CD14-positive monocyte (primary cell): ENCODE measurements at regions not wholly inside any gene's neighbourhood (a gene's known extent, or its start where the extent isn't known, plus 50 kb on each side); places are given as distances from the start of the nearest gene placed in this dataset.

Source experiments
- DNase-seq, 3 donors: peaks; one replicate each; pipeline ENCODE4 v3.0.0-alpha.2; 2011 to 2022
- H2AFZ ChIP-seq: 2 replicates; pipeline ENCODE4 v1.6.0; 2012; ENCODE audit warnings: mild to moderate bottlenecking, low read depth, low read length, inconsistent platforms; ENCODE audit not compliant: insufficient read depth, poor library complexity, severe bottlenecking
- H3K27ac ChIP-seq, 2 donors: 1 replicate in 1 of 2; 2 replicates in 1 of 2; pipeline ENCODE4 v1.5.1; 2012 to 2013; ENCODE audit warnings: low read length in 2 of 2, control low read depth in 1 of 2, inconsistent platforms in 1 of 2, low read depth in 1 of 2, mild to moderate bottlenecking in 1 of 2
- H3K27me3 ChIP-seq, 2 donors: one replicate each; pipeline versions ENCODE4 v1.6.0 to v1.6.1; 2011 to 2013; ENCODE audit warnings: low read length in 2 of 2; ENCODE audit not compliant: control insufficient read depth in 2 of 2, insufficient read depth in 2 of 2
- H3K36me3 ChIP-seq, 2 donors: replicated peaks in 1 of 2; 1 replicate in 1 of 2; 2 replicates in 1 of 2; pipeline versions ENCODE4 v1.5.1 to v1.6.1; 2012 to 2013; ENCODE audit warnings: low read length in 2 of 2, control low read depth in 1 of 2, inconsistent platforms in 1 of 2, mild to moderate bottlenecking in 1 of 2; ENCODE audit not compliant: insufficient read depth in 2 of 2, control insufficient read depth in 1 of 2
- H3K4me1 ChIP-seq, 2 donors: 1 replicate in 1 of 2; 2 replicates in 1 of 2; pipeline versions ENCODE4 v1.5.1 to v1.6.1; 2012 to 2013; ENCODE audit warnings: low read length in 2 of 2, control low read depth in 1 of 2, inconsistent platforms in 1 of 2, mild to moderate bottlenecking in 1 of 2, moderate library complexity in 1 of 2; ENCODE audit not compliant: insufficient read depth in 2 of 2, control insufficient read depth in 1 of 2
- H3K4me2 ChIP-seq: replicated peaks from 2 replicates; pipeline ENCODE3; 2012; ENCODE audit warnings: low read length, moderate library complexity, mild to moderate bottlenecking; ENCODE audit not compliant: poor library complexity, severe bottlenecking; ENCODE audit errors: extremely low read depth
- H3K4me3 ChIP-seq, 3 experiments: fragments of 200-600 bp in 1 of 3; sonication (generic) in 1 of 3; replicated peaks in 1 of 3; 1 replicate in 2 of 3; 2 replicates in 1 of 3; pipeline ENCODE4 v1.5.1; 2011 to 2013; ENCODE audit warnings: low read length in 3 of 3, mild to moderate bottlenecking in 3 of 3, control low read depth in 2 of 3, low read depth in 2 of 3, inconsistent platforms in 1 of 3, moderate library complexity in 1 of 3
- H3K79me2 ChIP-seq: 2 replicates; pipeline ENCODE4 v1.6.0; 2012; ENCODE audit warnings: mild to moderate bottlenecking, control low read depth, inconsistent platforms, low read length, moderate library complexity; ENCODE audit not compliant: insufficient read depth
- H3K9ac ChIP-seq: 2 replicates; pipeline ENCODE4 v1.6.0; 2017; ENCODE audit warnings: low read length, mild to moderate bottlenecking; ENCODE audit not compliant: insufficient read depth, poor library complexity, severe bottlenecking
- H3K9me3 ChIP-seq, 2 donors: replicated peaks in 1 of 2; 1 replicate in 1 of 2; 2 replicates in 1 of 2; pipeline versions ENCODE4 v1.5.1 to v1.6.1; 2012 to 2013; ENCODE audit warnings: low read length in 2 of 2, control low read depth in 1 of 2; ENCODE audit not compliant: control insufficient read depth in 1 of 2, insufficient read depth in 1 of 2
- H4K20me1 ChIP-seq: 2 replicates; pipeline ENCODE4 v1.6.0; 2012; ENCODE audit warnings: mild to moderate bottlenecking, low read length, control low read depth, moderate library complexity; ENCODE audit not compliant: insufficient read depth
- H3K27ac Mint-ChIP-seq, 7 donors: one replicate each; pipeline ENCODE4 v1.8.0; 2020; ENCODE audit warnings: mild to moderate bottlenecking in 7 of 7, mixed read lengths in 7 of 7, moderate library complexity in 6 of 7, inconsistent platforms in 2 of 7
- H3K27me3 Mint-ChIP-seq, 3 donors: one replicate each; pipeline ENCODE4 v1.8.0; 2021 to 2022; ENCODE audit warnings: low read depth in 3 of 3, mild to moderate bottlenecking in 3 of 3, mixed read lengths in 3 of 3, moderate library complexity in 3 of 3, inconsistent platforms in 1 of 3
- H3K36me3 Mint-ChIP-seq, 2 donors: one replicate each; pipeline ENCODE4 v1.8.0; 2020; ENCODE audit warnings: mixed read lengths in 2 of 2, inconsistent platforms in 1 of 2, mild to moderate bottlenecking in 1 of 2
- H3K4me1 Mint-ChIP-seq: one replicate; pipeline ENCODE4 v1.8.0; 2020; ENCODE audit warnings: mild to moderate bottlenecking, mixed read lengths
- H3K4me3 Mint-ChIP-seq, 2 donors: one replicate each; pipeline ENCODE4 v1.8.0; 2020; ENCODE audit warnings: mild to moderate bottlenecking in 2 of 2, mixed read lengths in 2 of 2, moderate library complexity in 1 of 2
- H3K9me3 Mint-ChIP-seq, 7 donors: one replicate each; pipeline ENCODE4 v1.8.0; 2020 to 2022; ENCODE audit warnings: mixed read lengths in 7 of 7, mild to moderate bottlenecking in 6 of 7, moderate library complexity in 6 of 7, inconsistent platforms in 2 of 7
- WGBS: methylation state at CpG from one replicate; pipeline ENCODE4 v1.1.5; 2013; ENCODE audit warnings: missing lambda C conversion rate; ENCODE audit not compliant: insufficient coverage; 5-methylcytosine and 5-hydroxymethylcytosine counted together
- intact Hi-C, 2 donors: fragments of 100-400 bp; cut with micrococcal nuclease; formaldehyde crosslinking; loops; one replicate each; pipeline versions ENCODE4 v1.15.0 to v1.15.1; 2023
- TF ChIP-seq, protein P1 (sequence below): fragments of 200-600 bp; IDR thresholded peaks from one replicate; pipeline ENCODE4 v1.8.0; 2022; ENCODE audit warnings: antibody characterized with exemption, mild to moderate bottlenecking

- Mint-ChIP-seq H3K27ac (peak overlapping the region in 1 of 7 donors; percentile 77), H3K4me1 (peaks cover 12% of the 10 kb centered on the region), H3K9me3 (peaks cover 0 to 2% (median 0%) of the 10 kb centered on the region in 7 donors), H3K36me3 (no peaks in the 10 kb centered on the region), H3K4me3 (no peak overlapping the region), H3K27me3 (peaks cover 13 to 24% (median 15%) of the 10 kb centered on the region in 3 donors)
- Histone ChIP-seq H4K20me1 (no peaks in the 10 kb centered on the region), H3K79me2 (no peaks in the 10 kb centered on the region), H3K27ac (no peak overlapping the region), H3K9me3 (no peaks in the 10 kb centered on the region), H3K4me3 (no peak overlapping the region), H3K4me1 (peaks cover 4 to 6% of the 10 kb centered on the region in 2 donors), H2AFZ (no peak overlapping the region), H3K36me3 (no peaks in the 10 kb centered on the region), H3K27me3 (peaks cover 0 to 3% of the 10 kb centered on the region in 2 donors), H3K4me2 (no peak overlapping the region), H3K9ac (no peak overlapping the region)
- 82% methylated on average over 4 of the region's 4 CpGs for WGBS
- DNase-seq = no peak
- intact Hi-C loops = loop anchor here (5.0 kb wide), 1 partner anchor 141 kb away; no protein-coding TSS in a partner anchor
- TF ChIP-seq, protein P1, sequence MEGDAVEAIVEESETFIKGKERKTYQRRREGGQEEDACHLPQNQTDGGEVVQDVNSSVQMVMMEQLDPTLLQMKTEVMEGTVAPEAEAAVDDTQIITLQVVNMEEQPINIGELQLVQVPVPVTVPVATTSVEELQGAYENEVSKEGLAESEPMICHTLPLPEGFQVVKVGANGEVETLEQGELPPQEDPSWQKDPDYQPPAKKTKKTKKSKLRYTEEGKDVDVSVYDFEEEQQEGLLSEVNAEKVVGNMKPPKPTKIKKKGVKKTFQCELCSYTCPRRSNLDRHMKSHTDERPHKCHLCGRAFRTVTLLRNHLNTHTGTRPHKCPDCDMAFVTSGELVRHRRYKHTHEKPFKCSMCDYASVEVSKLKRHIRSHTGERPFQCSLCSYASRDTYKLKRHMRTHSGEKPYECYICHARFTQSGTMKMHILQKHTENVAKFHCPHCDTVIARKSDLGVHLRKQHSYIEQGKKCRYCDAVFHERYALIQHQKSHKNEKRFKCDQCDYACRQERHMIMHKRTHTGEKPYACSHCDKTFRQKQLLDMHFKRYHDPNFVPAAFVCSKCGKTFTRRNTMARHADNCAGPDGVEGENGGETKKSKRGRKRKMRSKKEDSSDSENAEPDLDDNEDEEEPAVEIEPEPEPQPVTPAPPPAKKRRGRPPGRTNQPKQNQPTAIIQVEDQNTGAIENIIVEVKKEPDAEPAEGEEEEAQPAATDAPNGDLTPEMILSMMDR = no peak
Measured at GRCh38 chr1:23638188-23638619, 53.4 kb upstream of the RPL11 start.

- Mint-ChIP-seq H3K4me3 (peak overlapping the region in 1 of 2 donors; percentile 83), H3K9me3 (peaks cover 0 to 2% (median 0%) of the 10 kb centered on the region in 7 donors), H3K27me3 (peaks cover 13 to 26% (median 18%) of the 10 kb centered on the region in 3 donors), H3K27ac (peak overlapping the region in 2 of 7 donors; percentile 1 to 63), H3K36me3 (no peaks in the 10 kb centered on the region), H3K4me1 (peaks cover 12% of the 10 kb centered on the region)
- WGBS = 96% methylated on average over 2 of the region's 7 CpGs
- Histone ChIP-seq H4K20me1 (no peaks in the 10 kb centered on the region), H3K4me2 (no peak overlapping the region), H3K9me3 (no peaks in the 10 kb centered on the region), H3K9ac (no peak overlapping the region), H3K27ac (no peak overlapping the region), H3K4me3 (no peak overlapping the region), H3K4me1 (peaks cover 4 to 6% of the 10 kb centered on the region in 2 donors), H3K36me3 (no peaks in the 10 kb centered on the region), H2AFZ (no peak overlapping the region), H3K79me2 (no peaks in the 10 kb centered on the region), H3K27me3 (peaks cover 0 to 3% of the 10 kb centered on the region in 2 donors)
- intact Hi-C loops = loop anchor here (2.0 to 5.0 kb wide), 2 partner anchors 91 to 139 kb away; no protein-coding TSS in a partner anchor
- TF ChIP-seq, protein P1 = no peak
- no peak for DNase-seq
Measured at GRCh38 chr1:23636009-23636408, 55.6 kb upstream of the RPL11 start.
